GM10266 (cell line): ENCODE measurements at regions not wholly inside any gene's neighbourhood (a gene's known extent, or its start where the extent isn't known, plus 50 kb on each side); places are given as distances from the start of the nearest gene placed in this dataset.

Source experiments
- DNase-seq: peaks from one replicate; pipeline ENCODE4 v3.0.0; 2012; ENCODE audit errors: extremely low spot score
- TF ChIP-seq, protein P1 (sequence below): IDR thresholded peaks from 2 replicates; pipeline ENCODE4 v1.5.1; 2012; ENCODE audit warnings: mild to moderate bottlenecking, low read depth; ENCODE audit not compliant: control insufficient read depth, insufficient read depth; ENCODE audit errors: missing control alignments

DNA sequence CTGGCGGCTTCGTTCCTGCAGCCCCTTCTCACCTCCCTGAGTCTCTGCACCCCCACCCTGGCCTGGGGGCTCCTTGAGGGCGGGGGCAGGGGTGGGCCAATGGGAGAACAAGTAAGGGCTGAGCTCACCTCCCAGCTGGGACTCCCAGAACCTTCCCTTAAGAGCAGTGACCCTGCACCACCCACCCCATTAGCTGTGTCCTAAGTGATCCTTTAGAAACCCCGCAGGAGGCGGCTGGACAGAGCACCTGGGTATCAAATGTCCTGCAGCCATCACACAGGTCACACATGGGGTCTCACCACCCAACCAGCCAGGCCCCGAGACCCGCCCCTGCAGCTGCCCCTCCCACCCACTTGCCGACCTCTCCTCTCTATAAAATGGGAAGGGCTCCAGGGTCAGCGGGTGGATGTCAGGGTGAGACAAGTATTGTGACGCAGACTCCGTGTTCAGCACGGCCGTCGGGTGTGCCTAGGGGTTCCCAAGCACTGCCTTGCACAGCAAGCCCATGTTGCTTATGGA, 151.2 kb upstream of the C14orf180 start:
- TF ChIP-seq, protein P1, sequence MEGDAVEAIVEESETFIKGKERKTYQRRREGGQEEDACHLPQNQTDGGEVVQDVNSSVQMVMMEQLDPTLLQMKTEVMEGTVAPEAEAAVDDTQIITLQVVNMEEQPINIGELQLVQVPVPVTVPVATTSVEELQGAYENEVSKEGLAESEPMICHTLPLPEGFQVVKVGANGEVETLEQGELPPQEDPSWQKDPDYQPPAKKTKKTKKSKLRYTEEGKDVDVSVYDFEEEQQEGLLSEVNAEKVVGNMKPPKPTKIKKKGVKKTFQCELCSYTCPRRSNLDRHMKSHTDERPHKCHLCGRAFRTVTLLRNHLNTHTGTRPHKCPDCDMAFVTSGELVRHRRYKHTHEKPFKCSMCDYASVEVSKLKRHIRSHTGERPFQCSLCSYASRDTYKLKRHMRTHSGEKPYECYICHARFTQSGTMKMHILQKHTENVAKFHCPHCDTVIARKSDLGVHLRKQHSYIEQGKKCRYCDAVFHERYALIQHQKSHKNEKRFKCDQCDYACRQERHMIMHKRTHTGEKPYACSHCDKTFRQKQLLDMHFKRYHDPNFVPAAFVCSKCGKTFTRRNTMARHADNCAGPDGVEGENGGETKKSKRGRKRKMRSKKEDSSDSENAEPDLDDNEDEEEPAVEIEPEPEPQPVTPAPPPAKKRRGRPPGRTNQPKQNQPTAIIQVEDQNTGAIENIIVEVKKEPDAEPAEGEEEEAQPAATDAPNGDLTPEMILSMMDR: no peak
- no peak for DNase-seq

DNA sequence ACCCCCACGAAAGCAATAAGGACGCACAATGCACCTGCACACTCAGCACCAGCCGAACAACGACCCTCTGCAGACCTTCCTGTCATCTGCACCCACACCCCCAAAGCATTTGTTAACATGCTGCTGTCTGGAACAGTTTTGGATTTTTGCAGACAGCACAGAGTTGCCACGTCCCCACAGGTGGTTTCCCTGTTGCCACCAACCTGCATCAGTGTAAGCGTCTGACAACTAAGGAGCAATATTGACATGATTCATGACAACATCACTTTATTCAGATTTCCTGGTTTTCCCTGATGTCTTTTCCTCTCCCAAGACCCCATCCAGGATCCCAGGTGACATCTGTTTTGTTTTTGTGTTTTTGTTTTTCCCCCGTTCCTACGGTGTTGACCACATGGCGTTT, 150.7 kb upstream of the C14orf180 start:
- DNase-seq: no peak
- TF ChIP-seq, protein P1: no peak

DNA sequence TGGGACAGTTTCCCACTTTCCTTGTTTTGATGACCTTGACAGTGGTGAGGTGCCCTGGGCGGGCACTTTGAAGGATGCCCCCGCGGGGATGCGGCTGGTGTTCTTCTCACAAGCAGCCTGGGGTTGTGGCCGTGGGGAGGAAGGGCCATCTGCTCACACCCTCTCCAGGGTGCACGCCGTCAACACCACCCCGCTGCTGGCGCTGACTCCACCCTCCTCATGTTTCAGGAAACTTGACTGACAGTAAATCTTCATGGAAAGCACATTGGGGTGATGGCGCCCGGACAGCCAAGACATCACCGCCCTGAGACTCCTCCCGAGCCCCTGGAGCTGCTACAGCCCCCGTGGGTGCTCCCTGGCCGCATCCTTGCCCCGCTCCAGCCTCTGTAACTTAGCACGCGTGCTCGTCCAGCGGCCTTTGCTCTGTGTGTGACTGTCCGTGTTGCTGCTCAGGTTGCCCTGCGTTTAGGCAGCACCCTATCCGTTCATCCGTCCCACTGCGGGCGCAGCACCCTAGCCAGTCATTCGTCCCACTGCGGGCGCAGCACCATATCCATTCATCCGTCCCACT, 150.2 kb upstream of the C14orf180 start:
- DNase-seq: no peak

DNA sequence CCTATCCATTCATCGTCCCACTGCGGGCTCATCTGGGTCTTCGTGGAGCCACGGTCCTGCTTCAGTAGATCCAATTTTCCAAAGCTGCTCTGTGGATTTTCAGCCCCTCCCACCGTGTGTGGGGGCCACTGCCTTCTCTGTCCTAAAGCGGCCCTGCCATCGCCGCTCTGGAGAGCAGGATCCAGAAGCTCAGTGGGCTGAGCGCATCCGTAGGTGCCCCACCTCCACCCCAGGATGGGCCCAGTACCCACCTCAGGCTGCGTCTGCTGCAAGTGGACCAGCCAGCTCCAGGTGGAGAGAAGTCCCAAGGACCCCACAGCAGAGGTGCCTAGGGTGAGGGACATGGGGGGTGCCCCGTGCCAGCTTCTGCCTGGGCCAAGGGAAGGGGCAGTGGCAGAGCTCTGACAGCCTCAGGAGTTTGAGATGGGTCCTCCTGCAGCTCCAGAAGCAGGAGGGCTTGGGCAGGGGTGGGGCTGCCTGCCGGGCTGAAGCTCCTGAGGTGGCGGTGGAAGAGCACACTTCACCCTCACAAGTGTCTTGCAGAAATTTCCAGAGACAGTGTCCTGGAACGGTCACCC, 148.1 kb upstream of the C14orf180 start:
- TF ChIP-seq, protein P1: no peak
- DNase-seq: no peak

More for the DNA sequence above, 150.2 kb upstream of the C14orf180 start:
- TF ChIP-seq, protein P1: no peak

DNA sequence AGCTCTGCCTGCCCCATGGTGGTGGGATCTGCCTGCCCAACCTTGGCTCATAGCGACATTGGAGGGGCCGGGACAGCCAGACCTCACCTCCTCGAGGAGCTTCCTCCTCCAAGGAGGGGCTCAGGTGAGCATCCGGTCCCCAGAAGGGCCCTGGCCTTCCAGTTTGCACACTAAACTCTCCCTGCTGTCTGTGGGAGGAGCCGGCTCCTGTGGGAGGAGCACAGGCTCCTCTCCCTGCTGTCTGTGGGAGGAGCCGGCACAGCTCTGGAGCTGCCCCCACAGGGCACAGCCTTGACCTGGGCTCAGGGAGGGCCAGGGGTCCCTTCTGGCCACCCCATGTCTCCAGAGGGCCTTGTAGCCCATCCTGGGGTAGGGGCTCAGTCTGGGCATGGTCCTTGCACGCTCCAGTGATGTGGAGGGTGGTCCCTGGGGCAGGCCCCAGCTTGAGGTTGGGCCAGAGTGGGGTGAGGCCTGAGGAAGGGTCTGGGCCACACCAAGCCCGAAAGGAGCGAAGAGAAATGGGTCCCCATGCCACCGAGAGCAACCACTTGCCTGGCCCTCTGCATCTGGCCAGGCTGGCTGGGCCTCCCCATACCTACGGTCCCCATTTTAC, 147.5 kb upstream of the C14orf180 start:
- DNase-seq: peak; percentile 10
- TF ChIP-seq, protein P1: no peak

DNA sequence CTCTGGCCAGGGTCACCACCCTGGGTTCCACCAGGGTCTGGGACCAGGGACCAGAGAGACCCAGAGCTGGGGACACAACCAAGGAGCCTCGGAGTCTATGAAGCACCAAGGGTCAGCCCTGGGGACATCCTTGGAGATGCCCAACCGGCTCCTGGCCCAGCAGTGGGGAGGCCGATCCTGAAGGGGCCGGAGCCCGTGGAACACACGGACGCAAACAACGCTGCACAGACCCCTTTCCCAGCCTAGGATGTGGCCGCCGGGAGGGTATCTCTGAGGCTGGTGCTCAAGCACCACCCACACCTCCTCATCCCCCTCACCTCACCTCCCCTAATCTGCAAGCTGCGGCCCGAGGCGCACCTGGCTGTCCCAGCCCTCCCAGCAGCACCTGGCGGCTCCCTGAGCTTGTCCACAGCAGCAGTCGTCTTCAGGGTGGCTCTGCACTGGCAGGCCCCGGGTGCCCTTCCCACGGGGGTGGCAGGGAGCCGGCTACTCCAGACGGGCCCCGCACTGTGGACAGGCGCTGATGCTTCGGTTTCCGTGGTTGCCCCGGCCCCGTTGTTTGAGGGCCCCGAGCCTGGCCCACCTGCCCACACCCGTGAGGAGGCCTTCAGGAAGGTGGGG, 146.8 kb upstream of the C14orf180 start:
- TF ChIP-seq, protein P1: no peak
- DNase-seq: peak; percentile 7
